Ishikawa (cell line): ENCODE measurements at regions not wholly inside any gene's neighbourhood (a gene's known extent, or its start where the extent isn't known, plus 50 kb on each side); places are given as distances from the start of the nearest gene placed in this dataset.

Source experiments
- CEBPB ChIP-seq: IDR thresholded peaks from 2 replicates; pipeline ENCODE4 v1.6.1; 2012
- CREB1 ChIP-seq: IDR thresholded peaks from 2 replicates; pipeline ENCODE4 v1.6.1; 2012; ENCODE audit warnings: low read depth
- EGR1 ChIP-seq: IDR thresholded peaks from 2 replicates; pipeline ENCODE4 v1.6.1; 2012
- EP300 ChIP-seq: IDR thresholded peaks from 2 replicates; pipeline ENCODE4 v1.6.1; 2012; ENCODE audit warnings: borderline replicate concordance
- FOXM1 ChIP-seq: IDR thresholded peaks from 2 replicates; pipeline ENCODE4 v1.6.1; 2012; ENCODE audit warnings: low read depth, borderline replicate concordance
- MAX ChIP-seq: IDR thresholded peaks from 2 replicates; pipeline ENCODE4 v1.6.1; 2012
- NFIC ChIP-seq: IDR thresholded peaks from 2 replicates; pipeline ENCODE4 v1.6.1; 2012
- RAD21 ChIP-seq: IDR thresholded peaks from 2 replicates; pipeline ENCODE4 v1.6.1; 2012; ENCODE audit warnings: low read depth
- REST ChIP-seq: IDR thresholded peaks from 2 replicates; pipeline ENCODE4 v1.6.1; 2012; ENCODE audit warnings: low read depth, mild to moderate bottlenecking
- TAF1 ChIP-seq: IDR thresholded peaks from 2 replicates; pipeline ENCODE4 v1.6.1; 2012; ENCODE audit warnings: low read depth, mild to moderate bottlenecking
- TCF12 ChIP-seq: IDR thresholded peaks from 2 replicates; pipeline ENCODE4 v1.6.1; 2012; ENCODE audit warnings: low read depth
- TEAD4 ChIP-seq: IDR thresholded peaks from 2 replicates; pipeline ENCODE4 v1.6.1; 2012
- YY1 ChIP-seq: IDR thresholded peaks from 2 replicates; pipeline ENCODE4 v1.6.1; 2012; ENCODE audit warnings: low read depth
- ZBTB7A ChIP-seq: IDR thresholded peaks from 2 replicates; pipeline ENCODE4 v1.6.1; 2012; ENCODE audit warnings: low read depth
- TF ChIP-seq, protein P1 (sequence below): IDR thresholded peaks from 2 replicates; pipeline ENCODE4 v1.6.1; 2012

DNA sequence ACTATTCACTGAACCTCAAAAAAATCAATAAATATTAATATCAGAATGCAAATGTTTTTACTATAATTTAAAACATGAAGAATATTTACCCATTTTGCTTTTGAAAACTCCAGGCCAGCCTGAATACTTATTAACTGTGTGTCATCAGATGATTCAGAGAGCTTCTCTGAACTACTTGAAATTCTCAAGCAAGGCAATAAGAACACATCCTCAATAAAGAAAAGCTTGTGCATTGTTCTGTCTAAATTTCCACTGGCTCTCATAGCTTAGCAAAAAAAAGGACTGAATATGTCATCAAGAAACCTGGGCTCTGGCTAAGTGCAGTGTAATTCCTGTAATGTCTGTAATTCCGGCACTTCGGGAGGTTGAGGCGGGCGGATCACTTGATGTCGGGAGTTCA is 194.1 kb downstream of the BTG1 start:
- TF ChIP-seq YY1 = no peak
- no peak for TF ChIP-seq REST
- no peak for TF ChIP-seq TCF12
- no peak for TF ChIP-seq CREB1
- no peak for TF ChIP-seq CEBPB
- TF ChIP-seq MAX = no peak
- TF ChIP-seq ZBTB7A = no peak
- no peak for TF ChIP-seq NFIC
- no peak for TF ChIP-seq FOXM1
- TF ChIP-seq, protein P1, sequence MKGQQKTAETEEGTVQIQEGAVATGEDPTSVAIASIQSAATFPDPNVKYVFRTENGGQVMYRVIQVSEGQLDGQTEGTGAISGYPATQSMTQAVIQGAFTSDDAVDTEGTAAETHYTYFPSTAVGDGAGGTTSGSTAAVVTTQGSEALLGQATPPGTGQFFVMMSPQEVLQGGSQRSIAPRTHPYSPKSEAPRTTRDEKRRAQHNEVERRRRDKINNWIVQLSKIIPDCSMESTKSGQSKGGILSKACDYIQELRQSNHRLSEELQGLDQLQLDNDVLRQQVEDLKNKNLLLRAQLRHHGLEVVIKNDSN = no peak
- no peak for TF ChIP-seq RAD21
- TF ChIP-seq EP300 = no peak
- no peak for TF ChIP-seq TEAD4
- TF ChIP-seq TAF1 = no peak
- no peak for TF ChIP-seq EGR1

- no peak for TF ChIP-seq REST
- TF ChIP-seq TEAD4 = no peak
- no peak for TF ChIP-seq EP300
- TF ChIP-seq CEBPB = no peak
- no peak for TF ChIP-seq RAD21
- TF ChIP-seq NFIC = no peak
- TF ChIP-seq YY1 = no peak
- no peak for TF ChIP-seq TAF1
- no peak for TF ChIP-seq MAX
- no peak for TF ChIP-seq TCF12
- no peak for TF ChIP-seq EGR1
- no peak for TF ChIP-seq CREB1
- TF ChIP-seq ZBTB7A = no peak
- TF ChIP-seq FOXM1 = no peak
- TF ChIP-seq, protein P1 = no peak
Measured at GRCh38 chr12:91948504-91948903, 197.1 kb downstream of the BTG1 start.

DNA sequence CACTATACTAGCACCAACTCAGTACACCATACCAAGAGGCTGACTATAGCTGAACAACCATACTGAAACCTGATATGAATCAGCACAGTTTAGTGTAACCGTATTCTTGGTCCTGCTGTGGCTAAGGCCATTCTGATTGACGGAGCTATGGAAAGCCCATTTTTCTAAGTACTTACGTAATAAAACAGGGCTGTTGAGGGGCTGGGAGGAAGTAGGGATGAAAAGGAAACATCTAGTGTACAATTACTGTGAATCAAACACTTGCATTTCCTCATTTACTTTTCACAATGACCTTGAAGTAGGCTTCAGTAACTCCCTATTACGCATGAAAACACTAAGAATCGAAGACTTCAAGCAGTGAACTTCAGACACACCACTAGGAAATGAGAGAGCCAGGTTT is 198.2 kb downstream of the BTG1 start:
- TF ChIP-seq CEBPB (no peak), NFIC (no peak), YY1 (no peak), MAX (no peak), RAD21 (no peak), TAF1 (no peak), FOXM1 (no peak), EP300 (no peak), TCF12 (no peak), TEAD4 (no peak), CREB1 (no peak), REST (no peak)

- TF ChIP-seq FOXM1 (no peak), EP300 (no peak), TAF1 (no peak), MAX (no peak), CEBPB (no peak), NFIC (no peak), TCF12 (no peak), ZBTB7A (no peak), CREB1 (no peak), REST (no peak), YY1 (no peak), EGR1 (no peak), TEAD4 (no peak)
- TF ChIP-seq, protein P1 = no peak
Measured at GRCh38 chr12:91944637-91945036, 201.0 kb downstream of the BTG1 start.
